ENCODE measurements at regions not wholly inside any gene's neighbourhood (a gene's known extent, or its start where the extent isn't known, plus 50 kb on each side); places are given as distances from the start of the nearest gene placed in this dataset.

DNA sequence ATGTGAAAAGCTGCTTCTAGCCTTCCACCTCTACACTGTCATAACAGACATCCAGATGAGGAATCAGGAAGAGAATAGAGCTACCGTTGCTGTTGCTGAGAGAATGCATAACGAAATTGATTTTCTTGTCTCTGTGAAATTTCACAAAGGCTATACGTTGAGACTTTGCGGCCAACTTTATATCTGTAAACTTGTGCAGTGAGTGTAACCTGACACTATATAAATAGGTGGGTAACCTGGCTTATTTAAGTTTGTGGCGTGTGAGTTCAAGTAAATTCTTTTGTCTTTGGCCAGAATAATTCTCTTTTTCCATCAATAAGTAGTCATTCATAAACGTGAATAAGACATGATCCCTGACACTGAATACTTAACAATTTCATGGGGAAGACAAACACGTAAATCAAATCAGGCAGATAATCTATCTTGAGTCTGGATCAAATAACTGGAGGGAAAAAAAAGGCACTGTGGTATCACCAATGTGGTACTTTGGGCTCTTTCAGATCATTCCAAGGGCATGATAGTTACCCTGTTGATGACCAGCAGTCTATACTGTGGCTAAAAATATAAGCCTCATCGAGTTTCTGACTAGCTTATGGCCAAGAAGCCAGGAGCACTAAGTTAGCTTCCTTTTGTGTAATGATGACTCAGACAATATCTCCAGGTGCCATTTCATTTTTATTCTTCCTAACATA lies 98.2 kb upstream of the RASA1 start:
- Histone ChIP-seq H3K27me3 (ENCODE audit: control insufficient read depth, insufficient read depth, low read length) (no peaks in the 10 kb centered on the region), H3K4me3 (ENCODE audit: low read length) (no peak overlapping the region), H3K27ac (ENCODE audit: low read length) (no peak overlapping the region), H3K4me1 (ENCODE audit: control insufficient read depth, insufficient read depth, low read length) (no peaks in the 10 kb centered on the region), H3K9me3 (replicated peaks; ENCODE audit: control insufficient read depth, low read depth, low read length) (no peaks in the 10 kb centered on the region), H3K36me3 (ENCODE audit: control insufficient read depth, insufficient read depth, low read length) (no peaks in the 10 kb centered on the region)
- DNase-seq, result no peak
- 65% methylated on average over 2 of the region's 8 CpGs for WGBS (ENCODE audit: insufficient coverage)

DNA sequence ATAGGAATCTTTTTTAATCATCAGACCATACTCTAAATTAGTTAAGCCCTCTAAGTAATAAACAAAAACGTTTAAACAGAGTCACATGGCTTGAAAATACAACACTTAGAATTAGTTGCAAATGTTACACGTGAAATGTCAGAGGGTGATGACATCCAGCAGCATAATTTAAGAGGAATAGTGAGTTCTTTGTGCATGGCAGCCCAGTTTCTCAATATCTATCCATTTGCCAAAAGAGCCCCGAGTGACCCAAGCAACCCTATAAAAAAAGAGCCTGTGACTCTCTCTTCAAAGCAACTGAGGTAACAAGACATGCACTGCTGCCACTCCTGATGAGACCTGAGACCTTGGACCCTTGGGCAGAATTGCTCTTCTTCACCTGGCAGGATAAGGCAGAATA lies 96.9 kb upstream of the RASA1 start:
- Histone ChIP-seq H3K9me3 (replicated peaks; ENCODE audit: control insufficient read depth, low read depth, low read length) (no peaks in the 10 kb centered on the region), H3K4me3 (ENCODE audit: low read length) (no peak overlapping the region), H3K36me3 (ENCODE audit: control insufficient read depth, insufficient read depth, low read length) (no peaks in the 10 kb centered on the region), H3K27me3 (ENCODE audit: control insufficient read depth, insufficient read depth, low read length) (no peaks in the 10 kb centered on the region), H3K27ac (ENCODE audit: low read length) (no peak overlapping the region), H3K4me1 (ENCODE audit: control insufficient read depth, insufficient read depth, low read length) (no peaks in the 10 kb centered on the region)
- DNase-seq, result no peak
- 100% methylated on average over 1 of the region's 3 CpGs for WGBS (ENCODE audit: insufficient coverage)

DNA sequence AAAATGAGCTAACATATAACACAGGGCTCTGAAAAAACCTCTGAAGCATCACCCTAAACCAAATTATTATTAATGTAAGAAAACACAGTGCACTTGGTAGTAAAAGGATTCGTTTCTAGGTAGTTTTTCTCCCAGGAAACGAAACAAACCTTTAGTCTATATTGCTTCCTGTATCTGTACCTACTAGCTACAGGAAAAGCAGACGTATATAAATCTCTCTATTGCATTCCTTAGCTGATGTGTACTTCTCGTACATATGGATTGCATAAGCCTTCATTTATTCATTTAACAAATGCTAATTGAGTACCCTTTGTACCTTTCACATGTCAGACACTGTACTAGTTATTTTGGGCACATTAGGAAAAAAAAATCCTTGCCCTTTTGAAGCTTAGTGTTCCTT lies 85.0 kb upstream of the RASA1 start:
- H3K9me3 ChIP-seq (replicated peaks; ENCODE audit: control insufficient read depth, low read depth, low read length), result no peaks in the 10 kb centered on the region
- no peaks in the 10 kb centered on the region for H3K36me3 ChIP-seq (ENCODE audit: control insufficient read depth, insufficient read depth, low read length)
- no peaks in the 10 kb centered on the region for H3K27me3 ChIP-seq (ENCODE audit: control insufficient read depth, insufficient read depth, low read length)
- H3K4me3 ChIP-seq (ENCODE audit: low read length), result no peak overlapping the region
- WGBS (ENCODE audit: insufficient coverage), result no CpG with 5 or more reads among the region's 4 CpGs
- H3K4me1 ChIP-seq (ENCODE audit: control insufficient read depth, insufficient read depth, low read length), result no peaks in the 10 kb centered on the region
- no peak overlapping the region for H3K27ac ChIP-seq (ENCODE audit: low read length)
- DNase-seq, result no peak

DNA sequence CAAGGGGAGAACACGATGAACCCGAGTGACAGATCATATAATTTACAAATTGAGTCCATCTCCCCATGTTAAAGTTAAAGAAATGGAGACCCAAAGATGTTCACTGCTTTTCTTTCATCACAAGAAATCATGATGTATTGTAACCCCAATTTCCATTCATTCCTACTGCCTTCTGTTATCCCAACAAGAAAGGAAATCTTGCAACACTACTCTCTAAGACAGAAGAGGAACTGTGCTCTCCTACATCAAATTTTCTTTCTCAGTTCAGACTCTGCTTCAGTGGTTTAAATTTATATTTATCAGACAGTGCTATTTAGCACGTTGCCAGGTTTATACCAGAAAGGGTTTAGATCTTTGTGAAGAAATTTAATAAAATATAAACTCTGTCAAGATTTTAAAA lies 83.8 kb upstream of the RASA1 start:
- no peak overlapping the region for H3K4me3 ChIP-seq (ENCODE audit: low read length)
- no peaks in the 10 kb centered on the region for H3K9me3 ChIP-seq (replicated peaks; ENCODE audit: control insufficient read depth, low read depth, low read length)
- no CpG with 5 or more reads among the region's 3 CpGs for WGBS (ENCODE audit: insufficient coverage)
- H3K27ac ChIP-seq (ENCODE audit: low read length), result no peak overlapping the region
- DNase-seq, result no peak
- H3K4me1 ChIP-seq (ENCODE audit: control insufficient read depth, insufficient read depth, low read length), result peaks cover 3% of the 10 kb centered on the region
- H3K27me3 ChIP-seq (ENCODE audit: control insufficient read depth, insufficient read depth, low read length), result no peaks in the 10 kb centered on the region
- no peaks in the 10 kb centered on the region for H3K36me3 ChIP-seq (ENCODE audit: control insufficient read depth, insufficient read depth, low read length)

DNA sequence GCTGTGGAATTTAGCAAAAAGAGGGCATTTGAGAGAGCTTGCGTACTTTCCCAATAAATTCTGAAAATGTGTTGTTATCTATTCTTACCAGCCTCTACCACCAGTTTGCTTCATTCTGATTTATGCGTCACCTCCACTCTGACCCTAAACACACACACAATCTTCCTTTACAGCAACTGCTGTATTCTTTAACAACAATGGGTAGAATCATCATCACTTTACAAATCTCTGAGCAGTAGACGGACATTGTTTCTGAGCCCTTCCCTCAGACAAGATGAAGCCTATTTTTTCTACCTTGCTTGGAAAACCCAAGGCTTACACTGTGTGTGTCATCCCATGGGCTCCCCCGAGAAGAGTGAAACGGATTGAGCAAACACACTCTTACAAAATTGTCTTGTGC lies 83.1 kb upstream of the RASA1 start:
- Histone ChIP-seq H3K4me3 (ENCODE audit: low read length) (no peak overlapping the region), H3K9me3 (replicated peaks; ENCODE audit: control insufficient read depth, low read depth, low read length) (no peaks in the 10 kb centered on the region), H3K4me1 (ENCODE audit: control insufficient read depth, insufficient read depth, low read length) (peaks cover 3% of the 10 kb centered on the region), H3K27ac (ENCODE audit: low read length) (no peak overlapping the region), H3K36me3 (ENCODE audit: control insufficient read depth, insufficient read depth, low read length) (no peaks in the 10 kb centered on the region), H3K27me3 (ENCODE audit: control insufficient read depth, insufficient read depth, low read length) (no peaks in the 10 kb centered on the region)
- WGBS (ENCODE audit: insufficient coverage), result 89% methylated on average over 1 of the region's 5 CpGs
- DNase-seq, result no peak

DNA sequence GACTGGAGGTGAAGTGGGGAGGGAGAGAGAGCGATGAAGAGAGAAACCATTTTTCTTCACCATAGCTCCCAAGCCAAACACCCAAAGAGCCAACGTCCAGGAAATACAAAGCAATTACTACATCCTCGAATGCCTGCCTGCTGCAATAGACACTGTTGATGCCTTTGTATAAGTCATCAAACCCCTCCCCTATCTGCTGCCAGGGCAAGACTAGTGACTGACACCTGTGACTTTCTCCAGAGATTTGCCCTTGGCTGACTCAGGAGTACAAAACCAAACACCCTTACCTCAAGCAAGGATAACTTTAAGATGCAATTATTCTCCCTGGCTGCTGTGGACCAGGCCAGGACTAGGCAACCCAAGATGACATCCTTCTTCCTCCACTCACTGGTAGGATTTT lies 81.8 kb upstream of the RASA1 start:
- H3K4me1 ChIP-seq (ENCODE audit: control insufficient read depth, insufficient read depth, low read length), result peaks cover 3% of the 10 kb centered on the region
- no peak overlapping the region for H3K27ac ChIP-seq (ENCODE audit: low read length)
- DNase-seq, result no peak
- H3K4me3 ChIP-seq (ENCODE audit: low read length), result no peak overlapping the region
- no peaks in the 10 kb centered on the region for H3K36me3 ChIP-seq (ENCODE audit: control insufficient read depth, insufficient read depth, low read length)
- no peaks in the 10 kb centered on the region for H3K27me3 ChIP-seq (ENCODE audit: control insufficient read depth, insufficient read depth, low read length)
- 60% methylated on average over 1 of the region's 3 CpGs for WGBS (ENCODE audit: insufficient coverage)
- no peaks in the 10 kb centered on the region for H3K9me3 ChIP-seq (replicated peaks; ENCODE audit: control insufficient read depth, low read depth, low read length)

DNA sequence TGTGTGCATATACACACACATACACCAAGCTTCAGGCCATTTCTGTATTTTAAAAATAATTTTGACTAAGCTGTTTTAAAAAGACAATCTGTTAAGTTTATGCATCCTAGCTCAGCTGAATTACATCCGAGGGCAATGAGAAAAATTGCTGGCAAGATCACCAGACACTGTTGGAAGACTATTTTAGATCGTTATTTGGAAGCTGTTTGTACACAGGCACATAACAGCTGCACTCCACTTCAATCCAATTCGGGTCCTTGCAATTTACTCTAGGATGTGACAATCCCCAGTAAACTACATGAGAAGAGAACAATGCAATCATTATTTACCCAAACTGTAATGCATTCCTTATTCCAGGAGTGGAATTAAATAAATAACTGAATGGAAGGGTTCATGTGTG lies 79.3 kb upstream of the RASA1 start:
- Histone ChIP-seq H3K9me3 (replicated peaks; ENCODE audit: control insufficient read depth, low read depth, low read length) (no peaks in the 10 kb centered on the region), H3K36me3 (ENCODE audit: control insufficient read depth, insufficient read depth, low read length) (no peaks in the 10 kb centered on the region), H3K4me1 (ENCODE audit: control insufficient read depth, insufficient read depth, low read length) (peaks cover 3% of the 10 kb centered on the region), H3K27me3 (ENCODE audit: control insufficient read depth, insufficient read depth, low read length) (no peaks in the 10 kb centered on the region), H3K27ac (ENCODE audit: low read length) (no peak overlapping the region), H3K4me3 (ENCODE audit: low read length) (no peak overlapping the region)
- WGBS (ENCODE audit: insufficient coverage), result no CpG with 5 or more reads among the region's 3 CpGs
- peak; percentile 49 for DNase-seq

DNA sequence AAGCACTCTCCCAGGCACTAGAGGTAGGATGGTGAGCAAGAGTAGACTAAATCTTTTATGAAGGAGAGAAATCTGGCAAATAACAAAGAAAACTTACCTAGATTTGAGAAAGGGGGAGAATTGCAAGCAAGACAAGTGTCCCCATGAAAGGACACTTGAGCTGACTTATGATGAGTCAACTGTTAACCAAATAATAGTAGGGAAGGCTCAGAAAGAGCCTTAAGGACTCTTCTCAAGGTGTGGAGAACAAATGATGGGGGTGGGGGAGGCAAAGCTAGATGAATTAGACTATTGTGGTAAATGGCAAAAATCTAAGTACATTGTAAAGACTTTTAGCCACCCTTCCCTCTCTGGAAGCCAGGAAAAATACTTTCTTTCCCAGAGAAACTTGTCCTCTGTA lies 77.6 kb upstream of the RASA1 start:
- Histone ChIP-seq H3K27ac (ENCODE audit: low read length) (no peak overlapping the region), H3K4me1 (ENCODE audit: control insufficient read depth, insufficient read depth, low read length) (peaks cover 3% of the 10 kb centered on the region), H3K4me3 (ENCODE audit: low read length) (no peak overlapping the region), H3K9me3 (replicated peaks; ENCODE audit: control insufficient read depth, low read depth, low read length) (no peaks in the 10 kb centered on the region), H3K36me3 (ENCODE audit: control insufficient read depth, insufficient read depth, low read length) (no peaks in the 10 kb centered on the region), H3K27me3 (ENCODE audit: control insufficient read depth, insufficient read depth, low read length) (no peaks in the 10 kb centered on the region)
- DNase-seq, result no peak

DNA sequence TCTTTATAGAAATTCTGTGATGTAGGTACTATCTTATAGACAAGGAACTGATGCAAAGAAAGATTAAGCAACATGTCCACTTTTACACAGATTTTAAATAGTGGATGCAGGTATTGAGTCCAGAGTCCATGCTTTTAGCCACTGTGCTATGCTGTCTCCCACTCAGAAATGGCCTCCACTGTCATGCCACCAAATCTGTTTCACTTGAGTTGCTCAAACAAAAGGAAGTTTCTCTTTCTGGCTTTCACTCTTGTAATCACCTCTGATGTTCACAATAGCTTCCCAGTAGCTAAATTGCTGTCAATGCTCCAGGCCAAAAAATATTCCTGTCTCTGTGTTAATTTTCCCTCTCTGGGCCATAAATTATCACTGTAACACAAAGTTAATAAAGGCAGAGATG lies 77.0 kb upstream of the RASA1 start:
- Histone ChIP-seq H3K27ac (ENCODE audit: low read length) (no peak overlapping the region), H3K27me3 (ENCODE audit: control insufficient read depth, insufficient read depth, low read length) (no peaks in the 10 kb centered on the region), H3K4me3 (ENCODE audit: low read length) (no peak overlapping the region), H3K9me3 (replicated peaks; ENCODE audit: control insufficient read depth, low read depth, low read length) (no peaks in the 10 kb centered on the region), H3K36me3 (ENCODE audit: control insufficient read depth, insufficient read depth, low read length) (no peaks in the 10 kb centered on the region), H3K4me1 (ENCODE audit: control insufficient read depth, insufficient read depth, low read length) (peaks cover 3% of the 10 kb centered on the region)
- no peak for DNase-seq

DNA sequence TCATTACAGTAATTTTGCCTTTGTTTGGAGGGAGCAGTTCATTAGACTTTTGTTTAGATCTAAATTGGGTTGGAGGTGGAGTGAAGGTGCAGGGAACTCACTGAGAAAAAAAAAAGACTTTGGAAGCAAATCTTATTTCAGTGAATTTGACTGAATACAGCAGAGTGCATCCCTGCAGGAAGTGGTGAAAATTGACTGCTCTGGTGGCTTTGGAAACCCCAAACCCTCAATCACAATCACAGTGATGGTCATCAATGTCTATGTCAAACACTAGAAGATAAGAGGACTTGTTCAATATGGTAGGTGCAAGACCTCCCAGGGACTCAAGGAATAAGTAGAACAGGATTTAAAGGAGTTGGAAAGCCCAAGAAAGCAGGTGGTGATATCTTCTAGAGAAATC lies 76.0 kb upstream of the RASA1 start:
- DNase-seq, result no peak
- Histone ChIP-seq H3K27ac (ENCODE audit: low read length) (no peak overlapping the region), H3K36me3 (ENCODE audit: control insufficient read depth, insufficient read depth, low read length) (no peaks in the 10 kb centered on the region), H3K4me1 (ENCODE audit: control insufficient read depth, insufficient read depth, low read length) (peaks cover 3% of the 10 kb centered on the region), H3K27me3 (ENCODE audit: control insufficient read depth, insufficient read depth, low read length) (no peaks in the 10 kb centered on the region), H3K9me3 (replicated peaks; ENCODE audit: control insufficient read depth, low read depth, low read length) (no peaks in the 10 kb centered on the region), H3K4me3 (ENCODE audit: low read length) (no peak overlapping the region)

DNA sequence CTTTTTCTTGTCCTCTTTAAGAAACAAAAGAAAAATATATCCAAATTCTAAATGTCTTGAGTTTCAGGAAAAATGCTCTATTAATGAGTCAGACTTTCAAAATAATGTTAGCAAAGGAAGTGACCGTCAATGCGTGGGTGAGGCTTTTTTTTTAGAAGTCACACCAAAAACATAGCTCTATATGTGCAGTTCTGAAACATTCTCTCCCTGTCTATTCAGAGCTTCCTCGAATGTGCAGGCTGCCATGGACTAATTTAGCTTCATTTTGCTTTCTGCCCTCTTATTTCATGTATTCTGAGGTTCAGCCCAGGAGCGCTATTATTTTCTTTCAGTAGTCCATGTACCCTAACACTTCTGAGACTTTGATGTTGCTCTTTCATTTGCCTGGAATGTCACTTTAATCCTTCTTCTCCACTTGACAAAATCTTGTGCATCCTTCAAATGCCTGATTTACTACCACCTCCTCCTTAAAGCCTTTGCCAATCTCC lies 72.5 kb upstream of the RASA1 start:
- no peaks in the 10 kb centered on the region for H3K9me3 ChIP-seq (replicated peaks; ENCODE audit: control insufficient read depth, low read depth, low read length)
- no peak overlapping the region for H3K27ac ChIP-seq (ENCODE audit: low read length)
- no peak overlapping the region for H3K4me3 ChIP-seq (ENCODE audit: low read length)
- no peaks in the 10 kb centered on the region for H3K27me3 ChIP-seq (ENCODE audit: control insufficient read depth, insufficient read depth, low read length)
- no peaks in the 10 kb centered on the region for H3K4me1 ChIP-seq (ENCODE audit: control insufficient read depth, insufficient read depth, low read length)
- 69% methylated on average over 2 of the region's 4 CpGs for WGBS (ENCODE audit: insufficient coverage)
- no peaks in the 10 kb centered on the region for H3K36me3 ChIP-seq (ENCODE audit: control insufficient read depth, insufficient read depth, low read length)
- DNase-seq, result peak; percentile 30
